ENCODE measurements at regions not wholly inside any gene's neighbourhood (a gene's known extent, or its start where the extent isn't known, plus 50 kb on each side); places are given as distances from the start of the nearest gene placed in this dataset.

GRCh38 chr7:113402005-113402404, 283.7 kb upstream of the SMIM30 start:
- intact Hi-C loops (cut with DNase I), result no loop called here
- H3K9ac ChIP-seq (ENCODE audit: low read length in 3 of 3), result no peak overlapping the region
- no peak for TF ChIP-seq CTCF (IDR thresholded peaks at IDR 0.05; ENCODE audit: borderline replicate concordance, extremely low read depth, insufficient read depth)
- H3K27ac ChIP-seq (ENCODE audit: low read depth in 2 of 2, low read length in 2 of 2), result no peak overlapping the region
- no peaks in the 10 kb centered on the region for H3K4me1 ChIP-seq (ENCODE audit: control insufficient read depth in 2 of 3, insufficient read depth in 2 of 3, low read depth in 1 of 3, low read length in 3 of 3)
- H3K9me3 ChIP-seq (ENCODE audit: control insufficient read depth in 2 of 3, insufficient read depth in 1 of 3, low read length in 3 of 3), result no peaks in the 10 kb centered on the region
- no peaks in the 10 kb centered on the region for H3K27me3 ChIP-seq (ENCODE audit: control insufficient read depth, insufficient read depth, low read length)
- FAIRE-seq, result no peak
- no peak for DNase-seq
- no peaks in the 10 kb centered on the region for H3K36me3 ChIP-seq (ENCODE audit: control insufficient read depth in 2 of 3, insufficient read depth in 3 of 3, low read length in 3 of 3)
- no peak overlapping the region for H3K4me3 ChIP-seq (ENCODE audit: low read length in 3 of 3)

- Histone ChIP-seq H3K9ac (ENCODE audit: low read length in 3 of 3) (no peak overlapping the region), H3K36me3 (ENCODE audit: control insufficient read depth in 2 of 3, insufficient read depth in 3 of 3, low read length in 3 of 3) (no peaks in the 10 kb centered on the region), H3K4me3 (ENCODE audit: low read length in 3 of 3) (no peak overlapping the region), H3K9me3 (ENCODE audit: control insufficient read depth in 2 of 3, insufficient read depth in 1 of 3, low read length in 3 of 3) (no peaks in the 10 kb centered on the region), H3K4me1 (ENCODE audit: control insufficient read depth in 2 of 3, insufficient read depth in 2 of 3, low read depth in 1 of 3, low read length in 3 of 3) (no peaks in the 10 kb centered on the region), H3K27me3 (ENCODE audit: control insufficient read depth, insufficient read depth, low read length) (no peaks in the 10 kb centered on the region), H3K27ac (ENCODE audit: low read depth in 2 of 2, low read length in 2 of 2) (no peak overlapping the region)
- TF ChIP-seq CTCF (IDR thresholded peaks at IDR 0.05; ENCODE audit: borderline replicate concordance, extremely low read depth, insufficient read depth), result no peak
- intact Hi-C loops (cut with DNase I), result no loop called here
- DNase-seq (no peak), FAIRE-seq (no peak)
Measured at GRCh38 chr7:113394856-113395255, 276.5 kb upstream of the SMIM30 start.

GRCh38 chr7:113392841-113393540, 274.6 kb upstream of the SMIM30 start:
- no peaks in the 10 kb centered on the region for H3K27me3 ChIP-seq (ENCODE audit: control insufficient read depth, insufficient read depth, low read length)
- H3K4me1 ChIP-seq (ENCODE audit: control insufficient read depth in 2 of 3, insufficient read depth in 2 of 3, low read depth in 1 of 3, low read length in 3 of 3), result no peaks in the 10 kb centered on the region
- H3K9ac ChIP-seq (ENCODE audit: low read length in 3 of 3), result no peak overlapping the region
- H3K4me3 ChIP-seq (ENCODE audit: low read length in 3 of 3), result no peak overlapping the region
- intact Hi-C loops (cut with DNase I), result no loop called here
- H3K36me3 ChIP-seq (ENCODE audit: control insufficient read depth in 2 of 3, insufficient read depth in 3 of 3, low read length in 3 of 3), result no peaks in the 10 kb centered on the region
- FAIRE-seq (no peak), DNase-seq (no peak)
- no peak overlapping the region for H3K27ac ChIP-seq (ENCODE audit: low read depth in 2 of 2, low read length in 2 of 2)
- TF ChIP-seq CTCF (IDR thresholded peaks at IDR 0.05; ENCODE audit: borderline replicate concordance, extremely low read depth, insufficient read depth), result no peak
- H3K9me3 ChIP-seq (ENCODE audit: control insufficient read depth in 2 of 3, insufficient read depth in 1 of 3, low read length in 3 of 3), result no peaks in the 10 kb centered on the region

- no peak for DNase-seq
- no peak for TF ChIP-seq CTCF (IDR thresholded peaks at IDR 0.05; ENCODE audit: borderline replicate concordance, extremely low read depth, insufficient read depth)
- Histone ChIP-seq H3K9me3 (ENCODE audit: control insufficient read depth in 2 of 3, insufficient read depth in 1 of 3, low read length in 3 of 3) (no peaks in the 10 kb centered on the region), H3K4me3 (ENCODE audit: low read length in 3 of 3) (no peak overlapping the region), H3K27ac (ENCODE audit: low read depth in 2 of 2, low read length in 2 of 2) (no peak overlapping the region), H3K4me1 (ENCODE audit: control insufficient read depth in 2 of 3, insufficient read depth in 2 of 3, low read depth in 1 of 3, low read length in 3 of 3) (no peaks in the 10 kb centered on the region), H3K27me3 (ENCODE audit: control insufficient read depth, insufficient read depth, low read length) (no peaks in the 10 kb centered on the region), H3K36me3 (ENCODE audit: control insufficient read depth in 2 of 3, insufficient read depth in 3 of 3, low read length in 3 of 3) (no peaks in the 10 kb centered on the region), H3K9ac (ENCODE audit: low read length in 3 of 3) (no peak overlapping the region)
- intact Hi-C loops (cut with DNase I), result no loop called here
- no peak for FAIRE-seq
Measured at GRCh38 chr7:113392421-113392820, 274.1 kb upstream of the SMIM30 start.

All from kidney (tissue), 13 donors.